Fibroblast of lung (primary cell): ENCODE measurements at regions not wholly inside any gene's neighbourhood (a gene's known extent, or its start where the extent isn't known, plus 50 kb on each side); places are given as distances from the start of the nearest gene placed in this dataset.

Experiments
- DNase-seq, 2 donors: peaks; one replicate each; pipeline versions ENCODE4 v3.0.0 to v3.0.0-alpha.2; 2010; ENCODE audit warnings: low read depth in 2 of 2
- H2AFZ ChIP-seq: 2 replicates; pipeline ENCODE4 v1.5.1; 2012; ENCODE audit warnings: low read length, control low read depth, inconsistent platforms
- H3K27ac ChIP-seq: 2 replicates; pipeline ENCODE4 v1.5.1; 2011; ENCODE audit warnings: low read length, control low read depth; ENCODE audit not compliant: insufficient read depth
- H3K27me3 ChIP-seq: 2 replicates; pipeline ENCODE4 v1.5.1; 2011; ENCODE audit warnings: mild to moderate bottlenecking, low read length; ENCODE audit not compliant: control insufficient read depth, insufficient read depth
- H3K36me3 ChIP-seq: 2 replicates; pipeline ENCODE4 v1.5.1; 2011; ENCODE audit warnings: low read length; ENCODE audit not compliant: control insufficient read depth, insufficient read depth
- H3K4me1 ChIP-seq: 2 replicates; pipeline ENCODE4 v1.5.1; 2011; ENCODE audit warnings: low read length; ENCODE audit not compliant: control insufficient read depth, insufficient read depth; ENCODE audit errors: extremely low read depth
- H3K4me2 ChIP-seq: 2 replicates; pipeline ENCODE4 v1.5.1; 2011; ENCODE audit warnings: low read length, control low read depth; ENCODE audit not compliant: insufficient read depth; ENCODE audit errors: extremely low read depth
- H3K4me3 ChIP-seq, 4 experiments: fragments of 200-600 bp in 1 of 4; sonication (generic) in 1 of 4; replicated peaks in 1 of 4; 2 replicates each; pipeline ENCODE4 v1.5.1; 2011 to 2016; ENCODE audit warnings: low read length in 4 of 4, low read depth in 3 of 4, mild to moderate bottlenecking in 3 of 4, control low read depth in 2 of 4, inconsistent platforms in 1 of 4, mixed read lengths in 1 of 4; ENCODE audit not compliant: insufficient read depth in 1 of 4; ENCODE audit errors: control extremely low read depth in 1 of 4
- H3K79me2 ChIP-seq: 2 replicates; pipeline ENCODE4 v1.5.1; 2012; ENCODE audit warnings: mild to moderate bottlenecking, low read length, inconsistent platforms; ENCODE audit not compliant: control insufficient read depth, insufficient read depth
- H3K9ac ChIP-seq: 2 replicates; pipeline ENCODE4 v1.5.1; 2011; ENCODE audit warnings: mild to moderate bottlenecking, low read length, control low read depth; ENCODE audit not compliant: insufficient read depth
- H3K9me3 ChIP-seq: 2 replicates; pipeline ENCODE4 v1.5.1; 2012; ENCODE audit warnings: low read depth, low read length; ENCODE audit not compliant: control insufficient read depth, insufficient read depth
- H4K20me1 ChIP-seq: 2 replicates; pipeline ENCODE4 v1.5.1; 2011; ENCODE audit warnings: low read length; ENCODE audit not compliant: control insufficient read depth, insufficient read depth; ENCODE audit errors: extremely low read depth
- EZH2 ChIP-seq: IDR thresholded peaks from 2 replicates; pipeline ENCODE4 v1.5.1; 2012; ENCODE audit warnings: low read length, control low read depth, mild to moderate bottlenecking; ENCODE audit errors: missing control alignments
- TF ChIP-seq, protein P1 (sequence below), 2 donors: IDR thresholded peaks in 1 of 2; conservative IDR thresholded peaks in 1 of 2; 1 replicate in 1 of 2; 2 replicates in 1 of 2; pipeline ENCODE4 v1.5.1; 2011 to 2012; ENCODE audit warnings: low read length in 2 of 2, control low read depth in 1 of 2, inconsistent platforms in 1 of 2, low read depth in 1 of 2, mild to moderate bottlenecking in 1 of 2

DNA sequence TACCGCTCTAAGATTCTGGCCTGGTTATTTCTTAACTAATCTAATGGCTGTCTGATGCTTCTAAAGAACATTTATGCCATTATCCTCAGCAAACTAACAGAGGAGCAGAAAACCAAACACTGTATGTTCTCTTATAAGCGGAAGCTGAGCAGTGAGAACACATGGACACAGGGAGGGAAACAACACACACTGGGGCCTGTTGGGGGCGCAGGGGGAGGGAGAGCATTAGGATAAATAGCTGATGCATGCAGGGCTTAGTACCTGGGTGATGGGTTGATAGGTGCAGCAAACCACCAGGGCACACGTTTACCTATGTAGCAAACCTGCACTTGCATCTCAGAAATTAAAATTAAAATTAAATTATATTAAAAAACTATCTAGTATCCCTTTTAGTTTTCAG lies 853.5 kb downstream of the GATA3 start:
- no peaks in the 10 kb centered on the region for H3K79me2 ChIP-seq
- H3K9me3 ChIP-seq = no peaks in the 10 kb centered on the region
- TF ChIP-seq, protein P1, sequence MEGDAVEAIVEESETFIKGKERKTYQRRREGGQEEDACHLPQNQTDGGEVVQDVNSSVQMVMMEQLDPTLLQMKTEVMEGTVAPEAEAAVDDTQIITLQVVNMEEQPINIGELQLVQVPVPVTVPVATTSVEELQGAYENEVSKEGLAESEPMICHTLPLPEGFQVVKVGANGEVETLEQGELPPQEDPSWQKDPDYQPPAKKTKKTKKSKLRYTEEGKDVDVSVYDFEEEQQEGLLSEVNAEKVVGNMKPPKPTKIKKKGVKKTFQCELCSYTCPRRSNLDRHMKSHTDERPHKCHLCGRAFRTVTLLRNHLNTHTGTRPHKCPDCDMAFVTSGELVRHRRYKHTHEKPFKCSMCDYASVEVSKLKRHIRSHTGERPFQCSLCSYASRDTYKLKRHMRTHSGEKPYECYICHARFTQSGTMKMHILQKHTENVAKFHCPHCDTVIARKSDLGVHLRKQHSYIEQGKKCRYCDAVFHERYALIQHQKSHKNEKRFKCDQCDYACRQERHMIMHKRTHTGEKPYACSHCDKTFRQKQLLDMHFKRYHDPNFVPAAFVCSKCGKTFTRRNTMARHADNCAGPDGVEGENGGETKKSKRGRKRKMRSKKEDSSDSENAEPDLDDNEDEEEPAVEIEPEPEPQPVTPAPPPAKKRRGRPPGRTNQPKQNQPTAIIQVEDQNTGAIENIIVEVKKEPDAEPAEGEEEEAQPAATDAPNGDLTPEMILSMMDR (conservative IDR thresholded peaks at IDR 0.05 in 1 of 2, IDR thresholded peaks at IDR 0.05 in 1 of 2; ENCODE audit: low read depth in 1 of 2, low read length in 2 of 2) = no peak
- TF ChIP-seq EZH2 = no peak
- no peaks in the 10 kb centered on the region for H3K27me3 ChIP-seq
- H4K20me1 ChIP-seq = no peaks in the 10 kb centered on the region
- no peaks in the 10 kb centered on the region for H3K36me3 ChIP-seq
- H3K9ac ChIP-seq = no peak overlapping the region
- H3K27ac ChIP-seq = no peak overlapping the region
- no peak overlapping the region for H3K4me3 ChIP-seq
- H3K4me1 ChIP-seq = no peaks in the 10 kb centered on the region
- no peak overlapping the region for H3K4me2 ChIP-seq
- no peak overlapping the region for H2AFZ ChIP-seq
- DNase-seq = no peak

DNA sequence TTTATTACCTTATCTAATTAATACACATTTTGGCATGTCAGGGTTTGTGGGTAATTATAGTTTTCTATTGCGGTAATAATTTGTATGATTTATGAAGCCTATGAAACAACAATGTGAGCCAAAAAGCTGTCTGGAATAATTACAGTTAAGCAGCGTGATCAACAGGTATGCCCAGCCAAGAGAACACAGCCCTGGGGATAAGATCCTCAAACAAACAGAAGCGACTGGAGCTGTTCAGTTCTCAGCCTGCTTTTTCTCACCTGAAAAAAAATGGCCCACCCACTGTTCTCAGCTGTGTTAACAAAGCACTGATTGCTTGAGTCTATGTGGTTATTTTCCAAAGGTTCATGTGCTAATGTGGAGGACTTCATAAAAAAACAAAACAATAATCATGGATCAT lies 855.8 kb downstream of the GATA3 start:
- H3K9ac ChIP-seq = no peak overlapping the region
- H3K9me3 ChIP-seq = no peaks in the 10 kb centered on the region
- DNase-seq = no peak
- H3K4me3 ChIP-seq = no peak overlapping the region
- H3K79me2 ChIP-seq = no peaks in the 10 kb centered on the region
- no peak overlapping the region for H3K27ac ChIP-seq
- no peak for TF ChIP-seq EZH2
- H3K27me3 ChIP-seq = no peaks in the 10 kb centered on the region
- H3K4me2 ChIP-seq = no peak overlapping the region
- no peaks in the 10 kb centered on the region for H4K20me1 ChIP-seq
- H3K4me1 ChIP-seq = no peaks in the 10 kb centered on the region
- H2AFZ ChIP-seq = no peak overlapping the region
- no peaks in the 10 kb centered on the region for H3K36me3 ChIP-seq

DNA sequence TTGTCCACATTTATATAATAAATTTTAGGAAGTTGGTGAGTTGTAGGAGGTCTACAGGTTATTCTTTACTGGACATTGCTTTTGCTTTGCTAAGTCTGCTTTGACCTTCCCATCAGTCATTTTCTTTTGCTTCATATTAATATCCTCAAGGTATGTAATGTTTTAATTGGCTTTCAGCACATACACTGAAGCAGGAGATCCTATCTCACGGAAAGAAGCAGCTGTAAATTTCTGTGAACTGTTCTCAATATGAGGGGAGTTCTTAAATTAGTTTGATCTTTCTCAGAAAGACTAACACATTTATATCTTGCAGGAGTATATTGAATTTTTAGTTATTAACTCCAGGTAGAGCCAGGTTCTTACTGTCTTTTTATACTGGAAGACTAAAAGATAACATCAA lies 856.5 kb downstream of the GATA3 start:
- Histone ChIP-seq H4K20me1 (no peaks in the 10 kb centered on the region), H3K36me3 (no peaks in the 10 kb centered on the region), H3K4me3 (no peak overlapping the region), H3K27ac (no peak overlapping the region), H3K4me1 (no peaks in the 10 kb centered on the region), H3K9ac (no peak overlapping the region), H3K27me3 (no peaks in the 10 kb centered on the region), H3K4me2 (no peak overlapping the region), H2AFZ (no peak overlapping the region), H3K9me3 (no peaks in the 10 kb centered on the region), H3K79me2 (no peaks in the 10 kb centered on the region)
- DNase-seq = no peak
- TF ChIP-seq EZH2 = no peak
- TF ChIP-seq, protein P1 (conservative IDR thresholded peaks at IDR 0.05 in 1 of 2, IDR thresholded peaks at IDR 0.05 in 1 of 2; ENCODE audit: low read depth in 1 of 2, low read length in 2 of 2) = no peak

DNA sequence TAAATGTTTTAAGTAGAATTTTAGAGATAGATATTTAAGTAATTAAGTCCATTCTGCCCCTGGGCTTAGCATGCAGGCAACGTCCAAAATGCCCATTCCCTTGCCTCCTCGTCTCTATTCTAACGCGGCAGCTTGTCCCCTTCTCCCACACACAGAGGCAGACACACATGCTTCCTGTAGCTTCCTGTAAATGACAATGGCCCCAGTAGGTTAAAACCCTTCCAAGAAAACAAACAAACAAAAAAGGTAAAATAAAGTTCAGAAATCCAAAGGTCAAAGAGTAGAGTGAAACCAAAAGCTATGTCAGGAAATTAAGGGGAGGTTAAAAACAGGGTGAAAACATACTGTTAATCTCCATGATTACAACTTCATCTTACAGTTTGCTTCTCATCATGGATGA lies 857.6 kb downstream of the GATA3 start:
- Histone ChIP-seq H3K4me2 (no peak overlapping the region), H4K20me1 (no peaks in the 10 kb centered on the region), H2AFZ (no peak overlapping the region), H3K4me1 (no peaks in the 10 kb centered on the region), H3K79me2 (no peaks in the 10 kb centered on the region), H3K9me3 (no peaks in the 10 kb centered on the region), H3K36me3 (no peaks in the 10 kb centered on the region), H3K27me3 (no peaks in the 10 kb centered on the region), H3K27ac (no peak overlapping the region), H3K9ac (no peak overlapping the region), H3K4me3 (no peak overlapping the region)
- no peak for TF ChIP-seq EZH2
- TF ChIP-seq, protein P1 (conservative IDR thresholded peaks at IDR 0.05 in 1 of 2, IDR thresholded peaks at IDR 0.05 in 1 of 2; ENCODE audit: low read depth in 1 of 2, low read length in 2 of 2) = no peak
- no peak for DNase-seq
